ENCODE measurements at regions not wholly inside any gene's neighbourhood (a gene's known extent, or its start where the extent isn't known, plus 50 kb on each side); places are given as distances from the start of the nearest gene placed in this dataset.
A peak's percentile ranks its signal among the peaks of the same experiment; 100 is the strongest.

GRCh38 chr6:3506751-3507383 is 50.0 kb upstream of the SLC22A23 start:
- H2BK15ac ChIP-seq (ENCODE audit: low read length) = no peak overlapping the region
- no peak overlapping the region for H2BK120ac ChIP-seq (ENCODE audit: low read depth, low read length)
- no peak overlapping the region for H3K27ac ChIP-seq (replicated peaks; ENCODE audit: low read length)
- H4K91ac ChIP-seq (ENCODE audit: low read depth, low read length, poor library complexity) = no peak overlapping the region
- H2BK5ac ChIP-seq (ENCODE audit: low read length) = no peak overlapping the region
- no peak overlapping the region for H3K23ac ChIP-seq (ENCODE audit: low read depth, low read length, poor library complexity)
- H3K18ac ChIP-seq (ENCODE audit: low read length) = no peak overlapping the region
- no peak overlapping the region for H3K4me3 ChIP-seq (ENCODE audit: low read length in 2 of 2)
- WGBS, 2 donors (ENCODE audit: extremely low coverage in 2 of 2, insufficient read length in 2 of 2, insufficient replicate concordance in 1 of 2) = no CpG with 5 or more reads among the region's 4 CpGs
- no peaks in the 10 kb centered on the region for H3K9me3 ChIP-seq (replicated peaks in 1 of 2; ENCODE audit: control insufficient read depth in 2 of 2, insufficient read depth in 1 of 2, low read depth in 1 of 2, low read length in 2 of 2)
- H3K9ac ChIP-seq (ENCODE audit: low read depth, low read length, poor library complexity) = no peak overlapping the region
- H3K27me3 ChIP-seq (ENCODE audit: control insufficient read depth in 3 of 3, insufficient read depth in 3 of 3, low read depth in 1 of 3, low read length in 3 of 3) = no peaks in the 10 kb centered on the region
- no peak overlapping the region for H4K8ac ChIP-seq (ENCODE audit: low read depth, low read length)
- no peaks in the 10 kb centered on the region for H3K36me3 ChIP-seq (replicated peaks in 1 of 2; ENCODE audit: control insufficient read depth in 2 of 2, insufficient read depth in 2 of 2, low read length in 2 of 2)
- H2AK5ac ChIP-seq (ENCODE audit: low read depth, low read length) = no peak overlapping the region
- peak overlapping the region; percentile 13 for H2AFZ ChIP-seq (ENCODE audit: low read length)
- no peak overlapping the region for H3K14ac ChIP-seq (ENCODE audit: low read length)
- H3K4me1 ChIP-seq (ENCODE audit: control insufficient read depth in 2 of 2, insufficient read depth in 1 of 2, low read depth in 1 of 2, low read length in 2 of 2) = peaks cover 11 to 12% of the 10 kb centered on the region in 2 donors
- no peak overlapping the region for H3K4ac ChIP-seq (ENCODE audit: low read length)
- no peaks in the 10 kb centered on the region for H3K79me1 ChIP-seq (ENCODE audit: low read depth, low read length)
- no peak overlapping the region for H2BK12ac ChIP-seq (ENCODE audit: low read length)
- DNase-seq (ENCODE audit: low spot score) = no peak
- no peak overlapping the region for H3K4me2 ChIP-seq (ENCODE audit: insufficient read depth, low read length, poor library complexity, severe bottlenecking)

All from neuronal stem cell (in vitro differentiated cells).